GM10248 (cell line): ENCODE measurements at regions not wholly inside any gene's neighbourhood (a gene's known extent, or its start where the extent isn't known, plus 50 kb on each side); places are given as distances from the start of the nearest gene placed in this dataset.

Experiments
- CTCF ChIA-PET: fragments of 300-600 bp; sonication (Branson Sonifier 250); formaldehyde crosslinking; extraction: SDS; loops from one replicate; lab custom pipeline; 2021; ENCODE audit warnings: antibody characterized with exemption; lab: Yijun Ruan, JAX
- POLR2A ChIA-PET: fragments of 350-650 bp; sonication (Branson Sonifier 250); formaldehyde crosslinking; extraction: SDS; loops from one replicate; lab custom pipeline; 2020; ENCODE audit warnings: antibody characterized with exemption; lab: Yijun Ruan, JAX
- DNase-seq: peaks from one replicate; pipeline ENCODE4 v3.0.0; 2012; ENCODE audit errors: extremely low spot score
- TF ChIP-seq, protein P1 (sequence below): IDR thresholded peaks from 2 replicates; pipeline ENCODE4 v1.5.1; 2012; ENCODE audit warnings: mild to moderate bottlenecking, low read depth; ENCODE audit errors: extremely low read depth, missing control alignments, control extremely low read depth

DNA sequence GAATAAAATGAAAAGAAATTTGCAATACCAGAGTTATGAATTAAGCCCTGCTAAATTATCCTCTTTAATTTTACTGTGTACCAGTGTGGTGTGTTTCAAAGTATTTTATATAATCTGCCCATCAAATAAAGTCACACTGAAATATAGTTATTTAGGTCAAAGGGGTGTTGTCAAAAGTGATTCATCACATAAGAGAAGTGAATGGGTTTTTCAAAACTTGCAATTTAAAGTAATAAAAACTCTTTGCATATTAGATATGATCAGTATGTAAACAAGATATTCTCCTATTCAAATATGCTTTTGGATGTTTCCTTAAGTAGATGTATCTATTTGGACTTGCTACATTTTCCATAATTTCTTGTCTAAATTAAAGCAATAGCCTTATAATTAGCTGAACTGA is 1183.0 kb upstream of the CDH18 start:
- ChIA-PET POLR2A (no interaction called here), CTCF (no interaction called here)
- TF ChIP-seq, protein P1, sequence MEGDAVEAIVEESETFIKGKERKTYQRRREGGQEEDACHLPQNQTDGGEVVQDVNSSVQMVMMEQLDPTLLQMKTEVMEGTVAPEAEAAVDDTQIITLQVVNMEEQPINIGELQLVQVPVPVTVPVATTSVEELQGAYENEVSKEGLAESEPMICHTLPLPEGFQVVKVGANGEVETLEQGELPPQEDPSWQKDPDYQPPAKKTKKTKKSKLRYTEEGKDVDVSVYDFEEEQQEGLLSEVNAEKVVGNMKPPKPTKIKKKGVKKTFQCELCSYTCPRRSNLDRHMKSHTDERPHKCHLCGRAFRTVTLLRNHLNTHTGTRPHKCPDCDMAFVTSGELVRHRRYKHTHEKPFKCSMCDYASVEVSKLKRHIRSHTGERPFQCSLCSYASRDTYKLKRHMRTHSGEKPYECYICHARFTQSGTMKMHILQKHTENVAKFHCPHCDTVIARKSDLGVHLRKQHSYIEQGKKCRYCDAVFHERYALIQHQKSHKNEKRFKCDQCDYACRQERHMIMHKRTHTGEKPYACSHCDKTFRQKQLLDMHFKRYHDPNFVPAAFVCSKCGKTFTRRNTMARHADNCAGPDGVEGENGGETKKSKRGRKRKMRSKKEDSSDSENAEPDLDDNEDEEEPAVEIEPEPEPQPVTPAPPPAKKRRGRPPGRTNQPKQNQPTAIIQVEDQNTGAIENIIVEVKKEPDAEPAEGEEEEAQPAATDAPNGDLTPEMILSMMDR: no peak
- DNase-seq: no peak

DNA sequence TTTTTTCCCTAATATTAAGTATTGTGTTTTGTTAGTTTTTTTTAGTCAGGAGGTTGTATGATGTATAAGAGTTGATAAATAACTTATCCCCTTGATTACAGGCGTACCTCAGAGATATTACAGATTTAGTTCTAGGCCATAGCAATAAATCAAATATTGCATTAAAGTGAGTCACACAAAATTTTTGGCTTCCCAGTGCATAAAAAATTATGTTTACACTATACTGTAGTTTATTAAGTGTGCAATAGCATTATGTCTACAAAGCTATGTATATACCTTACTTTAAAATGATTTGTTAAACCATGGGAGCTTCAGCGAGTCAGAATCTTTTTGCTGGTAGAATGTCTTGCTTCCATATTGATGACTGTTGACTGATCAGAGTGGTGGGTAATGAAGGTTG is 1180.6 kb upstream of the CDH18 start:
- ChIA-PET CTCF (interaction anchor here (1.3 kb wide), 1 partner anchor 11 kb away, joined by 3 read pairs; no protein-coding TSS in a partner anchor), POLR2A (no interaction called here)
- TF ChIP-seq, protein P1: no peak
- DNase-seq: no peak

DNA sequence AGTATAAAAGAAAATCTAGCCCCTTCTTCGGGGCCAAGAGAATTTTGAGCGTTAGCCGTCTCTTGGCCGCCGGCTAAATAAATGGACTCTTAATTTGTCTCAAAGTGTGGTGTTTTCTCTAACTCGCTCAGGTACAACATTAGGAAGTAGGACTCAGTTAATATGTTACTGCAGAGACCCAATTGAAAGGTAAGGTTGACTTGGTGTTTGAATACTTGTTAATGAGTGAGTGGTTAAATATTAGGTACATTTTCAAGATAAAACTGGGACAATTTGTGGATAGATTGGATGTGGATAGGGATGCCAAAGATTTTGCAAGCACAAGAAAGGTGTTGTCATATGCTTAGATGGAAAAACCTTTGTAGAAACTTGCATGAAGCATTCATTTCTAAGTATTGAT is 1177.3 kb upstream of the CDH18 start:
- ChIA-PET POLR2A (no interaction called here), CTCF (no interaction called here)
- DNase-seq: no peak
- TF ChIP-seq, protein P1: no peak

DNA sequence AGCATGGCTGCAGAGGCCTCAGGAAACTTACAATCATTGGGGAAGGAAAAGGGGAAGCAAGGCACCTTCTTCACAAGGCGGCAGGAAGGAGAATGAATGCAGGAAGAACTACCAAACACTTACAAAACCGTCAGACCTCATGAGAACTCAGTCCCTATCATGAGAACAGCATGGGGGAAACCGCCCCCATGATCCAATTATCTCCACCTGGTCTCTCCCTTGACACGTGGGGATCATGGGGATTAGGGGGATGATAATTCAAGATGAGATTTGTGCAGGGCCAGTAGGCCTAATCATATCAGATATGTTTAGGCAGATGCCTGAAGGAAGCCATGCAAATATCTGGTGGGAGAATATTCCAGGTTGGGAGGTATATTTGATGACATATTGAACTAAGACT is 1176.4 kb upstream of the CDH18 start:
- ChIA-PET POLR2A (no interaction called here), CTCF (interaction anchor here (0.9 kb wide), 1 partner anchor 15 kb away, joined by 3 read pairs; no protein-coding TSS in a partner anchor)
- TF ChIP-seq, protein P1: no peak
- no peak for DNase-seq

DNA sequence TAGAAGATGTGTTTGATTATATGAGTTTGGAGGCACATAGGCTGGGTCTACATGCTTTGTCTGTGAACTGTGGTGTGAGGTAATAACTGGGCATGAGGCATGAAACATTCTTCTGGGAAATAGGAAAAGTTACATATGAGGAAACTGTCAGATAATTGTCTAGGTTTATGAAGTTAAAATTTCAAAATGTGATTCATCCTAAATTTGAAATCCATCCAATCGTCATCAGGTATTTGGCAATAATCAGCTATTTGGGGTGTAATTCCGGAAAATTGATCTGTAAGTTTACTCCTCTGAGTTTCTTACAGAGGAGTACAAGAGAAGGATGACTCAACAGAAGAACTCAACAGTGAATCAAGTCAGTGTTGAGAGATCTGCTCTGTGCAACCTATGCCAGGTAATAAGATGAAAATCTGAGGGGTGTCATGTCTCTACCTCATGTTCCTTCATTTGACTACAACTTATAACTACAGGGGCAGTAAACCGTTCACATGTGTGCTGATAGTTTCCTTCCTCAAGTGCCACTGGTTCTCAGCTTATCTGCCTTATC is 1171.6 kb upstream of the CDH18 start:
- TF ChIP-seq, protein P1: no peak
- ChIA-PET POLR2A (no interaction called here), CTCF (interaction anchor here (1.1 kb wide), 1 partner anchor 18 kb away, joined by 3 read pairs; no protein-coding TSS in a partner anchor)
- no peak for DNase-seq

DNA sequence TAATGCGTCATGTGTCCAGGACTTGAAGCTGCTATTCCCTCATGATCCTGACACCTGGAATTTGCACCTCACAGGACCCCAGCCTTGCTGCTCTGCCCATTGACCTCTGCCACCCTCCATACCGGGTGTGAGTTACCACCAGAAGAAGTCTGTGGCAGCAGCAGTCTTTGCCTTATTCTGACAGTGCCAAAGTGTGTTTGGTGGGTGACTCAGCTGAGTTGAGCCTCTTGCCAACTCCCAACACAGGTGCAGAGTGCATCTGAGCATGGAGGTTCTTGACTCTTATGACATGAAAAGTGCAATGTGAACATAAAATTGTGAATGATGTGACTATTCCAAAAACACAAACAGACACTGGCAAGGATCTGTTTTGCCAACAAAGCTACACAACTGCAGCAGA is 1166.5 kb upstream of the CDH18 start:
- POLR2A ChIA-PET: no interaction called here

More for the DNA sequence above, 1166.5 kb upstream of the CDH18 start:
- no peak for DNase-seq
- CTCF ChIA-PET: no interaction called here
- TF ChIP-seq, protein P1: no peak
